ENCODE measurements at regions not wholly inside any gene's neighbourhood (a gene's known extent, or its start where the extent isn't known, plus 50 kb on each side); places are given as distances from the start of the nearest gene placed in this dataset.

DNA sequence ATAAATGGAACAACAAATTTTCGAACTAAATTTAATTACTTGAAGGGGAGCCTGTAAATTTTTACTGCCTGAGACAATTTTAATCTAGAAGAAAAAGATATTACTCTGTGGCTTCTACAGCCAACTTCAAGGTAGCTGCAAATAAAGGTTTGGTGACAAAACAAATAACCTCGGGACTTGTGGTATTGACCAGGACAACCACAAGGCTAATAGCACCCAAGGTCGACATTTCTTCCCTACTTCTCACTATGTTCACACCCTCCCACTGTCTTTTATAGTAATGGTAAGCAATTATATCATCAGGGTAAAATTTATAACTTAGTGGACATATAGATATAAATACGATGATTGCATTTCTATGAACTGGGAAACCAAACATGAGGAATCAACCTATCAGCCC, 67.9 kb upstream of the SPINK5 start:
- no peak overlapping the region for H3K9ac ChIP-seq
- no peak overlapping the region for H3K4me2 ChIP-seq
- H4K20me1 ChIP-seq (ENCODE audit: insufficient read depth): no peaks in the 10 kb centered on the region
- no peaks in the 10 kb centered on the region for H3K36me3 ChIP-seq (ENCODE audit: insufficient read depth)
- no peak overlapping the region for H2AFZ ChIP-seq (ENCODE audit: low read depth)
- TF ChIP-seq, protein P1, sequence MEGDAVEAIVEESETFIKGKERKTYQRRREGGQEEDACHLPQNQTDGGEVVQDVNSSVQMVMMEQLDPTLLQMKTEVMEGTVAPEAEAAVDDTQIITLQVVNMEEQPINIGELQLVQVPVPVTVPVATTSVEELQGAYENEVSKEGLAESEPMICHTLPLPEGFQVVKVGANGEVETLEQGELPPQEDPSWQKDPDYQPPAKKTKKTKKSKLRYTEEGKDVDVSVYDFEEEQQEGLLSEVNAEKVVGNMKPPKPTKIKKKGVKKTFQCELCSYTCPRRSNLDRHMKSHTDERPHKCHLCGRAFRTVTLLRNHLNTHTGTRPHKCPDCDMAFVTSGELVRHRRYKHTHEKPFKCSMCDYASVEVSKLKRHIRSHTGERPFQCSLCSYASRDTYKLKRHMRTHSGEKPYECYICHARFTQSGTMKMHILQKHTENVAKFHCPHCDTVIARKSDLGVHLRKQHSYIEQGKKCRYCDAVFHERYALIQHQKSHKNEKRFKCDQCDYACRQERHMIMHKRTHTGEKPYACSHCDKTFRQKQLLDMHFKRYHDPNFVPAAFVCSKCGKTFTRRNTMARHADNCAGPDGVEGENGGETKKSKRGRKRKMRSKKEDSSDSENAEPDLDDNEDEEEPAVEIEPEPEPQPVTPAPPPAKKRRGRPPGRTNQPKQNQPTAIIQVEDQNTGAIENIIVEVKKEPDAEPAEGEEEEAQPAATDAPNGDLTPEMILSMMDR (conservative IDR thresholded peaks at IDR 0.05; ENCODE audit: low read depth, low read length): no peak
- H3K79me2 ChIP-seq (ENCODE audit: insufficient read depth, low read depth): no peaks in the 10 kb centered on the region
- H3K4me1 ChIP-seq (ENCODE audit: low read depth, poor library complexity, severe bottlenecking): no peaks in the 10 kb centered on the region
- no peaks in the 10 kb centered on the region for H3K27me3 ChIP-seq (ENCODE audit: insufficient read depth, low read depth)
- no peak overlapping the region for H3K4me3 ChIP-seq (IDR thresholded peaks at IDR 0.05; ENCODE audit: insufficient read depth, low read depth, low read length)
- H3K27ac ChIP-seq: no peak overlapping the region

DNA sequence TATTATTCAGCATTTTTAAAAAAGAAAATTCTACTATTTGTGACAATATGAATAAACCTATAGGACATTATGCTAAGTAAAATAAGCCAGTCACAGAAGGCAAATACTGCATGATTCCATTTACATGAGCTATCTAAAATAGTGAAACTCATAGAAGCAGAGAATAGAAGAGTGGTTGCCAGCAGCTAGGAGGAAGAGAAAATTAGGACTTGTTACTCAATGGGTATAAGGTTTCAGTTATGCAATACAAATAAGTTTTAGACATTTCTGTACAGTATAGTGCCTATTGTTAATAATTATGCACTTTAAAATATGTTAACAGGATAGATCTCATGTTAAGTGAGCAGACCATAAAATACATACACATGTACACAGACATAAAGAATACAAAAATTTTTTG, 73.8 kb upstream of the SPINK5 start:
- no peaks in the 10 kb centered on the region for H3K36me3 ChIP-seq (ENCODE audit: insufficient read depth)
- no peaks in the 10 kb centered on the region for H4K20me1 ChIP-seq (ENCODE audit: insufficient read depth)
- no peak overlapping the region for H2AFZ ChIP-seq (ENCODE audit: low read depth)
- no peaks in the 10 kb centered on the region for H3K4me1 ChIP-seq (ENCODE audit: low read depth, poor library complexity, severe bottlenecking)
- no peaks in the 10 kb centered on the region for H3K79me2 ChIP-seq (ENCODE audit: insufficient read depth, low read depth)
- H3K27me3 ChIP-seq (ENCODE audit: insufficient read depth, low read depth): no peaks in the 10 kb centered on the region
- TF ChIP-seq, protein P1 (conservative IDR thresholded peaks at IDR 0.05; ENCODE audit: low read depth, low read length): no peak
- no peak overlapping the region for H3K9ac ChIP-seq
- no peak overlapping the region for H3K4me3 ChIP-seq (IDR thresholded peaks at IDR 0.05; ENCODE audit: insufficient read depth, low read depth, low read length)
- H3K27ac ChIP-seq: no peak overlapping the region
- no peak overlapping the region for H3K4me2 ChIP-seq

DNA sequence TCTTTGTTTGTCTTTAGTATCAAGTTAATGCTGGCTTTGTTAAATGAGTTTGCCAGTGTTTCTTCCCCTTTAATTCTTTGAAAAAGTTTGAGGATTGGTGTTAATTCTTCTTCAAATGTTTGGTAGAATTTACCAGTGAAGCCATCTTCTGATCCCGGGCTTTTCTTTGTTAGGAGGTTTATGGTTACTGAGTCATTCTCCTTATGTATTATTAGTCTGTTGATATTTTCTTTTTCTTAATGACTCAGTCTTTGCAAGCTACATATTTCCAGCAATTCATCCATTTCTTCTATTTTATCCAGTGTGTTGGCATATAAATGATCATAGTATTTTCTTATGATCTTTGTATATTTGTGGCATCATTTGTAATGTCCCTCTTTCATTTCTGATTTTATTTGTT, 74.5 kb upstream of the SPINK5 start:
- Histone ChIP-seq H3K36me3 (ENCODE audit: insufficient read depth) (no peaks in the 10 kb centered on the region), H4K20me1 (ENCODE audit: insufficient read depth) (no peaks in the 10 kb centered on the region), H3K4me3 (IDR thresholded peaks at IDR 0.05; ENCODE audit: insufficient read depth, low read depth, low read length) (no peak overlapping the region), H3K4me2 (no peak overlapping the region), H3K79me2 (ENCODE audit: insufficient read depth, low read depth) (no peaks in the 10 kb centered on the region), H3K9ac (no peak overlapping the region), H3K27me3 (ENCODE audit: insufficient read depth, low read depth) (no peaks in the 10 kb centered on the region), H3K27ac (no peak overlapping the region), H2AFZ (ENCODE audit: low read depth) (no peak overlapping the region), H3K4me1 (ENCODE audit: low read depth, poor library complexity, severe bottlenecking) (no peaks in the 10 kb centered on the region)
- TF ChIP-seq, protein P1 (conservative IDR thresholded peaks at IDR 0.05; ENCODE audit: low read depth, low read length): no peak

DNA sequence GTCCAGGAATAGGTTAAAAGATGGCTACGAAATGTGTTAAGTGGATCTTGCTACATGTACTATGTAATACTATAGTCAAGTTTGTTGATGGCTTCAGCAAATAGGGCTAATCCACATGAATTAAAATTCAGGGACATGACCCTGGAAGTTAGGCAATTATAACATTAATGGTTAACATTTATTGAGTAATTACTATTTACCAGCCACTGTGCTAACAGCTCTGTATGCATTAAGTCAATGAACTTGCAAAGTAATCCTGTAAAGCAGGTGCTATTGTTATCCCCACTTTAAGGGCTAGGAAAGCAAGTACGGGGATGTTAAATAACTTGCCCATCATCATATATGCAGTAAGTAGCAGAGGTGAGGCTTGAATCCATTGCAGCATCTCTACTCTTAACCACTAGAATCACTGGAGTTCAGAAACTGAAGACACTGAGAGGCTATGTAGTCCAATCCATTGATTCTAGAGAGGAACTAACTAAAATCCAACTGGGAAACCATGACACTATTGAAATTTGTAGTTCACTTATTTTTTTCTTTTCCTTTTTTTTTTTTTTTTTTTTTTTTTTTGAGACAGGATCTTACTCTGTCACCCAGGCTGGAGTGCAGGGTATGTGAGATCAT, 77.5 kb upstream of the SPINK5 start:
- H3K4me1 ChIP-seq (ENCODE audit: low read depth, poor library complexity, severe bottlenecking): no peaks in the 10 kb centered on the region
- H3K9ac ChIP-seq: no peak overlapping the region
- no peak overlapping the region for H2AFZ ChIP-seq (ENCODE audit: low read depth)
- H3K4me2 ChIP-seq: no peak overlapping the region
- H3K79me2 ChIP-seq (ENCODE audit: insufficient read depth, low read depth): no peaks in the 10 kb centered on the region
- no peaks in the 10 kb centered on the region for H3K36me3 ChIP-seq (ENCODE audit: insufficient read depth)
- H3K4me3 ChIP-seq (IDR thresholded peaks at IDR 0.05; ENCODE audit: insufficient read depth, low read depth, low read length): no peak overlapping the region
- TF ChIP-seq, protein P1 (conservative IDR thresholded peaks at IDR 0.05; ENCODE audit: low read depth, low read length): no peak
- no peaks in the 10 kb centered on the region for H3K27me3 ChIP-seq (ENCODE audit: insufficient read depth, low read depth)
- H3K27ac ChIP-seq: no peak overlapping the region
- no peaks in the 10 kb centered on the region for H4K20me1 ChIP-seq (ENCODE audit: insufficient read depth)

Data from KMS-11 (cell line).